Activated CD8-positive, alpha-beta memory T cell treated with anti-CD3 and anti-CD28 coated beads for 36 hours (primary cell): ENCODE measurements at regions not wholly inside any gene's neighbourhood (a gene's known extent, or its start where the extent isn't known, plus 50 kb on each side); places are given as distances from the start of the nearest gene placed in this dataset.

Experiments
- CTCF ChIA-PET: fragments of 350-600 bp; sonication (Branson Sonifier 250); formaldehyde crosslinking; loops from one replicate; lab custom pipeline; 2021; ENCODE audit warnings: antibody characterized with exemption; lab: Charles Lee
- POLR2A ChIA-PET: fragments of 350-600 bp; sonication (Branson Sonifier 250); formaldehyde crosslinking; loops from one replicate; lab custom pipeline; 2021; ENCODE audit warnings: antibody characterized with exemption; lab: Charles Lee

- ChIA-PET CTCF (no interaction called here), POLR2A (no interaction called here)
Measured at GRCh38 chr5:127993476-127993875, 90.1 kb upstream of the SLC12A2 start.

GRCh38 chr5:127994087-127994660, 89.4 kb upstream of the SLC12A2 start:
- POLR2A ChIA-PET, result no interaction called here

GRCh38 chr5:127995556-127995955, 88.0 kb upstream of the SLC12A2 start:
- CTCF ChIA-PET, result interaction anchor here (0.6 to 1.1 kb wide), 2 partner anchors 86 to 120 kb away, joined by 3 to 6 read pairs; no protein-coding TSS in a partner anchor
- POLR2A ChIA-PET, result no interaction called here

More at GRCh38 chr5:127994087-127994660, 89.4 kb upstream of the SLC12A2 start:
- CTCF ChIA-PET, result no interaction called here

- CTCF ChIA-PET, result no interaction called here
- POLR2A ChIA-PET, result no interaction called here
Measured at GRCh38 chr5:127997201-127997704, 86.3 kb upstream of the SLC12A2 start.

- CTCF ChIA-PET, result no interaction called here
Measured at GRCh38 chr5:127998950-127999615, 84.5 kb upstream of the SLC12A2 start.

GRCh38 chr5:127999909-128000308, 83.7 kb upstream of the SLC12A2 start:
- ChIA-PET CTCF (no interaction called here), POLR2A (no interaction called here)

More at GRCh38 chr5:127998950-127999615, 84.5 kb upstream of the SLC12A2 start:
- POLR2A ChIA-PET, result no interaction called here

GRCh38 chr5:128002425-128002824, 81.1 kb upstream of the SLC12A2 start:
- ChIA-PET POLR2A (no interaction called here), CTCF (no interaction called here)

GRCh38 chr5:128007939-128008338, 75.6 kb upstream of the SLC12A2 start:
- ChIA-PET POLR2A (no interaction called here), CTCF (interaction anchor here (1.0 kb wide), 1 partner anchor 99 kb away, joined by 3 read pairs; no protein-coding TSS in a partner anchor)

GRCh38 chr5:128009403-128009802, 74.2 kb upstream of the SLC12A2 start:
- ChIA-PET CTCF (no interaction called here), POLR2A (no interaction called here)

- POLR2A ChIA-PET, result no interaction called here
- CTCF ChIA-PET, result no interaction called here
Measured at GRCh38 chr5:128011339-128011738, 72.2 kb upstream of the SLC12A2 start.

GRCh38 chr5:128014578-128014977, 69.0 kb upstream of the SLC12A2 start:
- POLR2A ChIA-PET, result no interaction called here
- CTCF ChIA-PET, result no interaction called here

GRCh38 chr5:128015478-128015877, 68.1 kb upstream of the SLC12A2 start:
- ChIA-PET CTCF (no interaction called here), POLR2A (no interaction called here)

- ChIA-PET POLR2A (no interaction called here), CTCF (no interaction called here)
Measured at GRCh38 chr5:128015978-128016377, 67.6 kb upstream of the SLC12A2 start.

- CTCF ChIA-PET, result no interaction called here
- POLR2A ChIA-PET, result no interaction called here
Measured at GRCh38 chr5:128019391-128019790, 64.2 kb upstream of the SLC12A2 start.

GRCh38 chr5:128020012-128020411, 63.6 kb upstream of the SLC12A2 start:
- ChIA-PET POLR2A (no interaction called here), CTCF (no interaction called here)

GRCh38 chr5:128021411-128021810, 62.2 kb upstream of the SLC12A2 start:
- ChIA-PET CTCF (no interaction called here), POLR2A (no interaction called here)
